ENCODE measurements at regions not wholly inside any gene's neighbourhood (a gene's known extent, or its start where the extent isn't known, plus 50 kb on each side); places are given as distances from the start of the nearest gene placed in this dataset.

DNA sequence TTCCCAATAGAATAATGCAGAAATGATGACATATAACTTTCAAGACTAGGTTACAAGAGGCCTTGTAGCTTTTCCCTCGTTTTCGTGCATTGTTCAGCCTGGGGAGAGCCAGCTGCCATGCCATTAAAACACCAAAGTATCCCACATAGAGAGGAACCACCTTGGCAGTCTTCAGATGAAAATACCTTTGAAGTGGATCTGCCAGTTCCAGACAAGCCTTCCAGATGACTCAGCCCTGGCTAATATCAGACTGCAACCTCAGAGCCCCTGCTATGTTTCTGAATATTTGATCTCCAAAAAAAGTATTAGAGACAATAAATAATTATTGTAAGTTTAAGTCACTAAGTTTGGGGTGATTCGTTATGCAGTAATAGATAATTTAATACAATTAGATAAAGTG is 294.3 kb upstream of the GBE1 start:
- TF ChIP-seq POLR2A (IDR thresholded peaks at IDR 0.05): no peak
- TF ChIP-seq, protein P1, sequence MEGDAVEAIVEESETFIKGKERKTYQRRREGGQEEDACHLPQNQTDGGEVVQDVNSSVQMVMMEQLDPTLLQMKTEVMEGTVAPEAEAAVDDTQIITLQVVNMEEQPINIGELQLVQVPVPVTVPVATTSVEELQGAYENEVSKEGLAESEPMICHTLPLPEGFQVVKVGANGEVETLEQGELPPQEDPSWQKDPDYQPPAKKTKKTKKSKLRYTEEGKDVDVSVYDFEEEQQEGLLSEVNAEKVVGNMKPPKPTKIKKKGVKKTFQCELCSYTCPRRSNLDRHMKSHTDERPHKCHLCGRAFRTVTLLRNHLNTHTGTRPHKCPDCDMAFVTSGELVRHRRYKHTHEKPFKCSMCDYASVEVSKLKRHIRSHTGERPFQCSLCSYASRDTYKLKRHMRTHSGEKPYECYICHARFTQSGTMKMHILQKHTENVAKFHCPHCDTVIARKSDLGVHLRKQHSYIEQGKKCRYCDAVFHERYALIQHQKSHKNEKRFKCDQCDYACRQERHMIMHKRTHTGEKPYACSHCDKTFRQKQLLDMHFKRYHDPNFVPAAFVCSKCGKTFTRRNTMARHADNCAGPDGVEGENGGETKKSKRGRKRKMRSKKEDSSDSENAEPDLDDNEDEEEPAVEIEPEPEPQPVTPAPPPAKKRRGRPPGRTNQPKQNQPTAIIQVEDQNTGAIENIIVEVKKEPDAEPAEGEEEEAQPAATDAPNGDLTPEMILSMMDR (IDR thresholded peaks at IDR 0.05): no peak
- TF ChIP-seq POLR2AphosphoS5 (IDR thresholded peaks at IDR 0.05): no peak
- TF ChIP-seq EP300 (IDR thresholded peaks at IDR 0.05): no peak
- H3K36me3 ChIP-seq: no peaks in the 10 kb centered on the region

DNA sequence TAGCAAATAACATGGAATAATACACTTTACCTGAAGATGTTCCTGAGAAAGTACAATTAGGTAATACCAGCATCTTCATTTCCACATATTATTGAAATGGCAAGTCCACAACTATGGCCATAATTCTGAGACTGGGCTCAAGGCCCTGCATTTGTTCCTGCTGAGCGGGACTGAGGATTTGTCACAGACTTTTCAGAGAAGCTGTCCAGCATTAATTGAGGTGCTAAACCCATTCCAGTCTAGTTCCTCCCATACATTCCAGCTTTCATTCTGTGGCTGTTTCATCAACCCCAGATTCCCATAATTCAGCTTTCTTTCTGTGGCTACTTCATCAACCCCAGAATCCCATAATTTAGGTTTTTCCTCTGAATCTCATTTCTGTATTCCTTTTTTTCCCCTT is 293.4 kb upstream of the GBE1 start:
- no peaks in the 10 kb centered on the region for H3K4me1 ChIP-seq
- no peak for TF ChIP-seq POLR2AphosphoS5 (IDR thresholded peaks at IDR 0.05)
- TF ChIP-seq, protein P1 (IDR thresholded peaks at IDR 0.05): no peak
- no peak for TF ChIP-seq POLR2A (IDR thresholded peaks at IDR 0.05)
- no peak for TF ChIP-seq EP300 (IDR thresholded peaks at IDR 0.05)
- WGBS, 2 donors (ENCODE audit: low coverage in 1 of 2): 93% methylated on average over 1 of the region's 1 CpG; no CpG with 5 or more reads in 1 of the 2 donors
- H3K4me3 ChIP-seq: no peak overlapping the region
- no peaks in the 10 kb centered on the region for H3K36me3 ChIP-seq
- ATAC-seq: no peak
- H3K27ac ChIP-seq: no peak overlapping the region
- H3K9me3 ChIP-seq: no peaks in the 10 kb centered on the region
- H3K27me3 ChIP-seq: no peaks in the 10 kb centered on the region

More for the DNA sequence above, 294.3 kb upstream of the GBE1 start:
- no peak for ATAC-seq
- no peaks in the 10 kb centered on the region for H3K9me3 ChIP-seq
- no peaks in the 10 kb centered on the region for H3K4me1 ChIP-seq
- no peak overlapping the region for H3K27ac ChIP-seq
- WGBS, 2 donors (ENCODE audit: low coverage in 1 of 2): 79 to 85% methylated on average over 3 of the region's 3 CpGs
- H3K4me3 ChIP-seq: no peak overlapping the region
- H3K27me3 ChIP-seq: no peaks in the 10 kb centered on the region

DNA sequence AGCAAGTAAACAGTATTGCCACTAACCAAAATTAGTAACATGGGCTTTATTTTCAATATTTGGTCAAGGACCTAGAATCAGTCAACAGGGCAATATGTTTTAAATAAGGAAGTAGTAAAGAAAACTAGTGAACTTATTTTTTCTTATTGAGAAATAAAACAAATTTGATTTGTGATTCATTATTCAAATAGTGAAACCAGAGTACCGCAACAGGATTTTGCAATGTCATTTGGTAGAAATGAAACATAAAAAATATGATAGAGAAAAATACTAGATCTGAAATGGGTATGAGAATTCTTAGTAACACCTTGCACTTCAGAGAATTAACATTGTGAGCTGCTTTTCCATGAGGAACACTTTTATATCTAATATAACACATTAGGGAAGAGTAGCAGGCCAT is 291.8 kb upstream of the GBE1 start:
- no peak for TF ChIP-seq POLR2A (IDR thresholded peaks at IDR 0.05)
- TF ChIP-seq POLR2AphosphoS5 (IDR thresholded peaks at IDR 0.05): no peak
- no peak for TF ChIP-seq EP300 (IDR thresholded peaks at IDR 0.05)
- TF ChIP-seq, protein P1 (IDR thresholded peaks at IDR 0.05): no peak
- Histone ChIP-seq H3K27ac (no peak overlapping the region), H3K36me3 (no peaks in the 10 kb centered on the region), H3K4me3 (no peak overlapping the region), H3K27me3 (no peaks in the 10 kb centered on the region), H3K4me1 (no peaks in the 10 kb centered on the region), H3K9me3 (no peaks in the 10 kb centered on the region)
- 100% methylated on average over 1 of the region's 1 CpG for WGBS, 2 donors (ENCODE audit: low coverage in 1 of 2)
- ATAC-seq: no peak

DNA sequence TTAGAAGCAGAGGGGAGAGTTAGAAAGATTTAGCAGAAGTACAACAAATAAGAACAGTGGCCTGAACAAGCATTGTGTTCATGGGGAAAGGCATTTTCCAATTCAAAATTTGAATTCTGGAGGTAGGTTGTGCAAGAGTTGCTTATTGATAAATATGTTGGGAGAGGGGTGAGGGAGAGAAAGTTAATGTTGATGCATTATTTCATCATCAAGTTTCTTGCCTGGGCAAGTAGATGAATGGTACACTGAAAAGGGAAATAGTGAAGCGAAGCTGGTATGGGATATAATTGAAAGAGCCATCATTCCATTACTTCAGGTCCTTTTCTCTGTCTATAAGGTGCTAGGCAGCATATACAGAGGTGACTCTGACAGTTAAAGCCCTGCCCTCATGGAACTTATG is 288.9 kb upstream of the GBE1 start:
- no peak overlapping the region for H3K4me3 ChIP-seq
- TF ChIP-seq POLR2A (IDR thresholded peaks at IDR 0.05) (no peak), POLR2AphosphoS5 (IDR thresholded peaks at IDR 0.05) (no peak), EP300 (IDR thresholded peaks at IDR 0.05) (no peak)
- ATAC-seq: no peak
- H3K36me3 ChIP-seq: no peaks in the 10 kb centered on the region
- no peaks in the 10 kb centered on the region for H3K4me1 ChIP-seq
- H3K9me3 ChIP-seq: no peaks in the 10 kb centered on the region
- H3K27ac ChIP-seq: no peak overlapping the region
- 80 to 100% methylated on average over 1 of the region's 1 CpG for whole genome bisulfite sequencing, 2 donors (ENCODE audit: low coverage in 1 of 2)
- H3K27me3 ChIP-seq: no peaks in the 10 kb centered on the region

DNA sequence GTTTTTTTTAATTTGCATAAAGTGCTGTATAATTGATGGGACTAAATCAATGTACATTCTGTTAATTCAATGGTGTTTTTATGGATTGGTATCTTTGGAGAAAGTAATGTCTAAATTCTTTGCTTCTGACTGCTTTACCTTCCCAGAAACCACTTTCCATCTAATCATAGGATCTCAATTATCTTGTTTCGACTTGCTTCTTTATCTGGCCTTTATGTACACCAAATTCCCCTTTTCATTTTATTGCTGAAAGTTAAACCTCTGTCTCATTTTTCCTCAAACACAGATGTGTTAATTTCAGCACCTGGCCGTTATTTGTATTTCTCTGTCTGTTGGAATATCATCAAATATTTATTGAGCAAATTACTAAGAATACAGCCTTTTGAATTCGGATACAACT is 287.3 kb upstream of the GBE1 start:
- Histone ChIP-seq H3K9me3 (no peaks in the 10 kb centered on the region), H3K4me1 (no peaks in the 10 kb centered on the region), H3K27me3 (no peaks in the 10 kb centered on the region), H3K36me3 (no peaks in the 10 kb centered on the region), H3K4me3 (no peak overlapping the region), H3K27ac (no peak overlapping the region)
- no peak for ATAC-seq
- 74 to 77% methylated on average over 3 of the region's 3 CpGs for WGBS, 2 donors (ENCODE audit: low coverage in 1 of 2)
- TF ChIP-seq, protein P1 (IDR thresholded peaks at IDR 0.05): no peak
- TF ChIP-seq POLR2AphosphoS5 (IDR thresholded peaks at IDR 0.05) (no peak), EP300 (IDR thresholded peaks at IDR 0.05) (no peak), POLR2A (IDR thresholded peaks at IDR 0.05) (no peak)
